IPS-18c (cell line): ENCODE measurements at regions not wholly inside any gene's neighbourhood (a gene's known extent, or its start where the extent isn't known, plus 50 kb on each side); places are given as distances from the start of the nearest gene placed in this dataset.

Source experiments
- H3K4me3 ChIP-seq: 2 replicates; pipeline ENCODE4 v1.7.0; 2013; ENCODE audit warnings: low read depth, mild to moderate bottlenecking, low read length, moderate library complexity; ENCODE audit not compliant: insufficient read depth
- H3K9me3 ChIP-seq: one replicate; pipeline ENCODE4 v1.6.1; 2013; ENCODE audit warnings: mild to moderate bottlenecking, low read length, moderate library complexity; ENCODE audit not compliant: control insufficient read depth, insufficient read depth

DNA sequence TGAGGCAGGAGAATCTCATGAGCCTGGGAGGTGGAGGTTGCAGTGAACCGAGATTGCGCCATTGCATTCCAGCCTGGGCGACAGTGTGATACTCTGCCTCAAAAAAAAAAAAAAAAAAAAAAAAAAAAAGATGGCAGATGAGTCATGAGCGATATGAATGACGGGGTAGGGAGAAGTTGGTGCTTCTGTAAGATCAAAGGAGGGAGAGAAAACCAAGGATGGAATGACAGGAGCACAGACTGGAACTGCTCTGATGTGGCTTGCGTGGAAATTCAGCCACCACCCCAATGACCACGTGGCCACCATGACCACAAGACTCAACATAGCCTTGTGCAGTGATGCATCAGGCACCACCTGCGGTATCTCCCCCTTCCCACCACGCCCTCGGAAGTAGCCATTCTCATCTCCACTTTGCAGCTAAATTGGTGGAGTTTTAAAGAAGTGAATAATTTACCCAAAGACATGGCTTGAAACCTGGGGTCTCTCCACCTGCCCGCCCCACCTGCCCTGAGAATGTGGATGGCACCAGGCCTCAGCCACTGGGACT, 96.0 kb downstream of the ACKR3 start:
- Histone ChIP-seq H3K9me3 (peaks cover 2% of the 10 kb centered on the region), H3K4me3 (no peak overlapping the region)

- Histone ChIP-seq H3K9me3 (peaks cover 2% of the 10 kb centered on the region), H3K4me3 (no peak overlapping the region)
These were observed 97.1 kb downstream of the ACKR3 start for GRCh38 chr2:236666646-236667204.

DNA sequence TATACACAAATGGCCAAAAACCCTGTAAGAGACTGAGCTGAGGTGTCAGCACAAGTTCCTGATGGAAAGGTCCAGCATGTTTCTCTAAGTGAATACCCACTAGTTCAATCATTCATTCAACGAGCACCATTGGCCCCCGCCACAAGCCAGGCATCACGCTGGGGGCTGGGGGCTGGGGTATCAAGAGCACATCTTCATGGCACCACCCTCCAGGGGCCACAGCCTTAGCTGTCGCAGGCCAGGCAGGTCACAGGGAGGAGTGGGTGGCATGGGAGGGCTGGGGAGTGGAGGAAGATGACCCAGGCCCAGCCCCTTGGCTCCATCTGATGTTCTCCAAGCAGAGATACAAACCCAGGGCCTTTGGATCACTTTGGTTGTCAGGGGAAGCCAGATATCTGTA, 97.9 kb downstream of the ACKR3 start:
- peaks cover 2% of the 10 kb centered on the region for H3K9me3 ChIP-seq
- no peak overlapping the region for H3K4me3 ChIP-seq

GRCh38 chr2:236668531-236668969, 98.9 kb downstream of the ACKR3 start:
- no peak overlapping the region for H3K4me3 ChIP-seq

DNA sequence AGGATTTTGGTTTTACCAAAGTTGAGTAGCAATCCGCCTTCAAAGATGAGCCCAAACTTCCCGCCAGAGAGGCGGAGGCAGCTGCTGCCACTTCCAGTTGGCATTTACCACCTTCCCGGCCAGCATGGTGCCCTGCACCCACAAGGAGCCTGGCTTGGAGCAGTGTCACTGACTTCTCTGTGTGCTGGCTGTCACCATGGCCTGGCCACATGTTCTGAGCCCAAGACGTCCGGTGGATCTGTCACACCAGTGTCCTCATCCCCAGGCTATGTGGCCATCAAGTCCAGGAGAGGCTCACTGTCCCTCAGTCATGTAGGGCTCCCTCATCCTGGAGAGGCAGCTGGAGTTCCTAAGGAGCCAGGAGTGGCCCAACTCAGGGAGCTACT, 100.6 kb downstream of the ACKR3 start:
- Histone ChIP-seq H3K9me3 (peaks cover 6% of the 10 kb centered on the region), H3K4me3 (no peak overlapping the region)

More at GRCh38 chr2:236668531-236668969, 98.9 kb downstream of the ACKR3 start:
- peaks cover 2% of the 10 kb centered on the region for H3K9me3 ChIP-seq

DNA sequence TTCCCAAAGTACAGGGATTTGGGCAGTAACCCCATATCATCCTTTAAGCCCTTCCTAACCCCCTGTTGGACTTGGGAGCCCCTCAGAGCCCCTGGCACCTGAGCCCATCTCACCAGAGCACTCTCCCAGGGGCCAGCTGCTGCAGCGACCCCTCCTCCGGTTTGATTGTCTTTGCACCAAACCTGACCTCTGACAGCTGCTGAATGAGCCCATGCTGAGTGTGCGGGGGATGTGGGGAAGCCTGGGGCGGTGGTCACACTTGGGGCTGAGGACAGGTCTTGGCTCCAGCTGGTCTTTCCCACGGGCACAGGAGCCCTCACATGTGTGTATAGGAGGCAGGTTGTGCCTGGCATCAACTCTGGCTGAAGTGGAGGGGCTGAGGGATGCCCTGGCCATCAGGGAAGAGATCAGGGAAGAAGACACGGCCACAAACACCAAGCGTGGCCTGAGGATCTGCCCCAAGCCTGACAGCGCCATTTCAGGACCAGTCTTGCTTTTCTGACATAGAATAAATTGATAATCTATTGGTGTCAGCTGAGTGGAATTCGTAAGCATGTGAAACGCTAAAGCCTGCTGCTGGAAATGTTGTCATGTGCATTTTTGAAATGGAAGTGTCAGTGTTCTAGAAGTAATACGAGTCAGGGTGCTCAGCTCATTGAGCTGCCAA, 102.4 kb downstream of the ACKR3 start:
- Histone ChIP-seq H3K4me3 (no peak overlapping the region), H3K9me3 (peaks cover 4% of the 10 kb centered on the region)

- H3K9me3 ChIP-seq, result peaks cover 4% of the 10 kb centered on the region
- no peak overlapping the region for H3K4me3 ChIP-seq
These were observed 103.0 kb downstream of the ACKR3 start for GRCh38 chr2:236672606-236673005.

- Histone ChIP-seq H3K9me3 (peaks cover 5% of the 10 kb centered on the region), H3K4me3 (no peak overlapping the region)
These were observed 103.6 kb downstream of the ACKR3 start for GRCh38 chr2:236673126-236673822.

GRCh38 chr2:236673823-236674185, 104.2 kb downstream of the ACKR3 start:
- H3K9me3 ChIP-seq, result peaks cover 7% of the 10 kb centered on the region
- H3K4me3 ChIP-seq, result no peak overlapping the region

DNA sequence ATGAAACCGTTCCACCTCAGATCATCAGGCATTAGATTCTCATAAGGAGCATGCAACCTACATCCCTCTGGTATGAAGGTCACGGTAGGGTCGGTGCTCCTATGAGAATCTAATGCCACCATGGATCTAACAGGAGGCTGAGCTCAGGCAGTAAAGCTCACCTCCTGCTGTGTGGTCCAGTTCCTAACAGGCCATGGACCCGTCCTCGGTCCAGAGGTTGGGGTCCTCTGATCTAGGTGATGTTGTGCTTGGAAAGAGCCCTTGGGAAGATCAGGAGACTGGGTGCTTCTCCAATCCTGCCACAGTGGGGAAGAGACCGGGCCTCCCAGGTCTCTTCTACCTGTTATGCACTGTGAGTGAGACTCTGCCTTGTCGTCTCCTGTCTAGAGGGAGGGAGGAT, 104.6 kb downstream of the ACKR3 start:
- Histone ChIP-seq H3K9me3 (peaks cover 7% of the 10 kb centered on the region), H3K4me3 (no peak overlapping the region)

- Histone ChIP-seq H3K4me3 (no peak overlapping the region), H3K9me3 (peaks cover 7% of the 10 kb centered on the region)
These were observed 105.0 kb downstream of the ACKR3 start for GRCh38 chr2:236674646-236675045.

DNA sequence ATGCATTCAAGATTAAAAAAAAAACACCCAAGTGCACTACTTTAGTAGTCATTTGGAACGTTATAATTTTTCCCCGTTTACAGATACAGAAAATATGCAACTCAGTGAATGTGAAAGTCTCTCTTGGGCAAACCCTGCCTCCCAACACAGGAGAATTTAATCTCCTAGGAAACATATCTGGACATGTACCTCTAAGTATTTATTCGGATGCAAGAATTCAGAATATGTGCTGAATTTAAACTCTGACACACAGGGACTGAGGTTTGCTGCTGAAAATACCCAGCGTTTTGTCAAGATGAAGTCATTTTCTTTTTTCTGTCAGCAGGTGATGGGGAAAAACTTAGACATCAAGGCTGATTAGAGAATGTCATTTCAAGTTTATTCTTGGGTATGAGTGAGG, 105.4 kb downstream of the ACKR3 start:
- H3K4me3 ChIP-seq, result no peak overlapping the region
- peaks cover 7% of the 10 kb centered on the region for H3K9me3 ChIP-seq

GRCh38 chr2:236675526-236675925, 105.9 kb downstream of the ACKR3 start:
- Histone ChIP-seq H3K4me3 (no peak overlapping the region), H3K9me3 (peaks cover 7% of the 10 kb centered on the region)

GRCh38 chr2:236676136-236676873, 106.7 kb downstream of the ACKR3 start:
- H3K4me3 ChIP-seq, result no peak overlapping the region

DNA sequence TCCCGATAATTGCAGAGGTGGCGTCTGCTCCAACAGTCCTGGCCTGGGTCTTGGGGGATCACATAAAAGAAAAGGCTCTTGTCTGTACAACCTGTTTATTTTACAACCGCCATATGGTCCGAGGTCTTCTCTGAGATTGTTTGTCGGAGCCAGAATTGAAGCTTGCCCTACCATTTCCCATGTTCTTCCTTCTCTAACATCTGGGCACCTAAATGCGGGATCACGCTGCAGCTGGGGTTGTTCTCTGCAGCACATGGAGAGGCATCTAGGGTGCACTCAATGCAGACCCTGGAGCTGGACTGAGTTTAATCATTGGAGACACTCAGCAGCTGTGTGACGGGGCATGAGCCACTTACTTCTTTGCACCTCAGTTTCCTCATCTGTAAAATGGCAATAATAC, 107.7 kb downstream of the ACKR3 start:
- peaks cover 7% of the 10 kb centered on the region for H3K9me3 ChIP-seq
- H3K4me3 ChIP-seq, result no peak overlapping the region

More at GRCh38 chr2:236676136-236676873, 106.7 kb downstream of the ACKR3 start:
- peaks cover 7% of the 10 kb centered on the region for H3K9me3 ChIP-seq

DNA sequence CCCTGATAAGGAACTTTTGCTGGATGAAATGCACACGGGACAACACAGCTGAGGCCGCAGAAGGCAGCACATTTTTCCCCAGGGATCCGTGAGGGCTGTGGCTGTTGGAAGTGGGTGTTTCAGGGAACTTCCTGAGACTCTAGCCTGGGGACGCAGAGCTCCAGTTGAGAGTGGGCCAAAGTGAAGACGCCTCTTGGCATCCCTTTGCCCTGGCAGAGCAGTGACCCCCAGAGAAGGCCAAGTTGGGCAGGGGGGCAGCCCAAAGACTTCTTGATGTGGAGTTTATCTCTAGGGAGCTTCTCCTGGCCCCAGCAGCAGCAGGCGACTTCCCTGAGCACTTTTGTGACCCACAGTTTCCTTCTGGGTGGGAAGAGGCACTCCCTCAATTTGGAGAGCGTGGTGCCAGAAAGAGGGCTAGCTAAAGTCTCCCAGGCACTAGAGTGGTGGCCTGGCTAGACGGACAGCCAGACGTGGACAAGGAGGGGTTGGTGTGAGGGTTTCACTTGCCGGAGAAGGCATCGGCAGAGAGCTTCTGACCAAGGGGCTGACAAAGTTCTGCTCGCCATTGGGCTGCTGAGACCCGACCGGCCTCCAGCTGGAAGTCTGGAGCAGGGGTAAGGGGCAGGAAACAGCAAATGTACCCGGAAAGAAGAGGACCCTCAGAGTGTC, 108.8 kb downstream of the ACKR3 start:
- Histone ChIP-seq H3K4me3 (no peak overlapping the region), H3K9me3 (peaks cover 7% of the 10 kb centered on the region)
